ENCODE measurements at regions not wholly inside any gene's neighbourhood (a gene's known extent, or its start where the extent isn't known, plus 50 kb on each side); places are given as distances from the start of the nearest gene placed in this dataset.
"Not testable (repeated sequence)": the region's sequence is repeated elsewhere in the genome, so short reads cannot be mapped to it uniquely, and the experiment has no call there.

DNA sequence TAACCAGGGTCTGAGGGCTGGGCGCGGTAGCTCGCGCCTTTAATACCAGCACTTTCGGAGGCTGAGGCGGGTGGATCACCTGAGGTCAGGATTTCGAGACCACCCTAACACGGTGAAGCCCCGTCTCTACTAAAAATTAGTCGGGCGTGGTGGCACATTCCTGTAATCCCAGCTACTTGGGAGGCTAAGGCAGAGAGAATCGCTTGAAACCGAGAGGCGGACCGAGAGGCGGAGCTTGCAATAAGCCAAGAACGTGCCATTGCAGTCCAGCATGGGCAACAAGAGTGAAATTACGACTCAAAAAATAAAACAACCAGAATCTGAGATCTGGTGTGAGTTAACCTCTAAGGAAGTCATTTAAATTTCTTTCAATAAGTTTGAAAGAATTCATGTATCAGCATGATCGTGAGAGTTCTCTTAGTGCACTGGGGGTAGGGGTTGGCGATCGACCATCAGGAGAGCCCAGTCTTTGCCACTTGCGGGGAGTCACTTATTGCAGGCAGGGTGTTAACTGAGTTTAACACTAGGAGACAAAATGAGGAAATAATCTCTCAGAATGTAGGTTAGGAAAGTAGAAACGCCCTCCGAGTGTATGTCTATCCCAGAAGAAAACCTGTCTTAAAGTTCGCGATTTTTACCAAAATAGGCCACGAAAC is 206.5 kb upstream of the ZNF184 start:
- Mint-ChIP-seq H3K36me3 (no peaks in the 10 kb centered on the region), H3K9me3 (peaks cover 0 to 12% (median 4%) of the 10 kb centered on the region in 3 donors), H3K4me3 (peak overlapping the region in 2 of 4 donors; percentile 50 to 73), H3K27me3 (peaks cover 53% of the 10 kb centered on the region), H3K27ac (peak overlapping the region; percentile 87 to 97 (median 95)), H3K4me1 (peaks cover 3 to 14% (median 7%) of the 10 kb centered on the region in 3 donors)

GRCh38 chr6:27678469-27678868 is 205.6 kb upstream of the ZNF184 start:
- H3K27ac Mint-ChIP-seq, result peak overlapping the region; percentile 68 to 95 (median 86)
- peak overlapping the region in 3 of 4 donors; percentile 25 to 81 (median 58) for H3K4me3 Mint-ChIP-seq
- H3K27me3 Mint-ChIP-seq, result peaks cover 57% of the 10 kb centered on the region
- peaks cover 3 to 14% (median 6%) of the 10 kb centered on the region in 3 donors for H3K4me1 Mint-ChIP-seq
- no peaks in the 10 kb centered on the region for H3K36me3 Mint-ChIP-seq
- H3K9me3 Mint-ChIP-seq, result peaks cover 2 to 13% (median 5%) of the 10 kb centered on the region in 3 donors

- Mint-ChIP-seq H3K27ac (peak overlapping the region in 1 of 3 donors; percentile 74), H3K9me3 (peaks cover 6 to 20% (median 6%) of the 10 kb centered on the region in 3 donors)
Observed at GRCh38 chr6:27674882-27675281, 202.0 kb upstream of the ZNF184 start.

DNA sequence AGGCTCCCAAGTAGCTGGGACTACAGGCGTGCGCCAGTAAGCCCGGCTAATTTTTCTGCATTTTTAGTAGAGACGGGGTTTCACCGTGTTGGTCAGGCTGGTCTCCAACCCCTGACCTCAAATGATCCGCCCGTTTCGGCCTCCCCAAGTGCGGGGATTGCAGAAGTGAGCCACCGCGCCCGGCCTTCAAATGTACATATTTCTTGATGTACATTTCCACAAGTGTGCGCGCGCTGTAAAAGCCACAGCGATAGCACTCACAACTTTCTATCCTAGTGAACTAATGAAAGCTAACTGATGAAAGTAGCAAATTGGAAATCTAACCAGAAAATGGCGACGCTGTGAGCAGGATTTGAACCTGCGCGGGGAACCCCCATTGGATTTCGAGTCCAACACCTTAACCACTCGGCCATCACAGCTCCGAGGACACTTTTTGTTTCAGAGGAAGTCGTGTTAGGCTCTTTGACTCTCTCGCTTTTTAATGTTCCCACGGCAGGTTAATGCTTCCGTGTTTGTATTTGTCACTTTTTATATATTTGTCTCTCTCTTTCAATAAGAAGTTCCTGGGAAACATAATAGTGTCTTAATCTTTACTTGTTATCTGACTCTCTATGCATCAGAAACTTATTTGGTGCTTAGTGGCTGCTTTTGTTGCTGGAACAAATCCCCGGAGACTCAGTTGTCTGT is 199.4 kb upstream of the ZNF184 start:
- Mint-ChIP-seq H3K4me1 (peaks cover 17 to 26% (median 19%) of the 10 kb centered on the region in 3 donors), H3K9me3 (peaks cover 9 to 23% (median 10%) of the 10 kb centered on the region in 3 donors), H3K27ac (peak overlapping the region; percentile 74 to 85 (median 78)), H3K4me3 (peak overlapping the region; percentile 10 to 77 (median 36)), H3K27me3 (peaks cover 73% of the 10 kb centered on the region), H3K36me3 (no peaks in the 10 kb centered on the region)

More at GRCh38 chr6:27674882-27675281, 202.0 kb upstream of the ZNF184 start:
- peaks cover 72% of the 10 kb centered on the region for H3K27me3 Mint-ChIP-seq
- no peaks in the 10 kb centered on the region for H3K36me3 Mint-ChIP-seq
- H3K4me1 Mint-ChIP-seq, result peaks cover 15 to 29% (median 18%) of the 10 kb centered on the region in 3 donors
- H3K4me3 Mint-ChIP-seq, result no peak overlapping the region

GRCh38 chr6:27669624-27670301 is 196.9 kb upstream of the ZNF184 start:
- Mint-ChIP-seq H3K27ac (peak overlapping the region; percentile 74 to 99 (median 93)), H3K9me3 (peaks cover 11 to 28% (median 13%) of the 10 kb centered on the region in 3 donors), H3K27me3 (peaks cover 77% of the 10 kb centered on the region), H3K4me3 (peak overlapping the region; percentile 18 to 86 (median 52)), H3K36me3 (no peaks in the 10 kb centered on the region), H3K4me1 (peaks cover 17 to 27% (median 19%) of the 10 kb centered on the region in 3 donors)

DNA sequence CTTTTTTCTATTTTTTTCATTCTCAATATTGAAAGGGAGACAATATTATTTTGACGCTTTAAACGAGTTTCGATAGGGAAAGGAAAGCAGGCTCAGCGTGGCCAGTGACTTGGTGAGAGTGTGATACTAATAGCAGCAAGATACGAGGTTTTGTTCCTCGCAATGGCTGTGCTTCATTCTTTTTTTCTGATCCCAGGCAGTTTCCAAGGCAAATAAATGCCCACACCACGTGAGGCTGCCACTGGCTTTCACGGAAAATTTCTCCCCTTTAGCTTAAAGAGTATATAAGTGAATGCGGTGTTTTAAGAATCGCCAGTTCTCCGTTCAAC is 196.4 kb upstream of the ZNF184 start:
- H3K9me3 Mint-ChIP-seq, result peaks cover 10 to 28% (median 13%) of the 10 kb centered on the region in 3 donors
- H3K4me1 Mint-ChIP-seq, result peaks cover 17 to 27% (median 19%) of the 10 kb centered on the region in 3 donors

DNA sequence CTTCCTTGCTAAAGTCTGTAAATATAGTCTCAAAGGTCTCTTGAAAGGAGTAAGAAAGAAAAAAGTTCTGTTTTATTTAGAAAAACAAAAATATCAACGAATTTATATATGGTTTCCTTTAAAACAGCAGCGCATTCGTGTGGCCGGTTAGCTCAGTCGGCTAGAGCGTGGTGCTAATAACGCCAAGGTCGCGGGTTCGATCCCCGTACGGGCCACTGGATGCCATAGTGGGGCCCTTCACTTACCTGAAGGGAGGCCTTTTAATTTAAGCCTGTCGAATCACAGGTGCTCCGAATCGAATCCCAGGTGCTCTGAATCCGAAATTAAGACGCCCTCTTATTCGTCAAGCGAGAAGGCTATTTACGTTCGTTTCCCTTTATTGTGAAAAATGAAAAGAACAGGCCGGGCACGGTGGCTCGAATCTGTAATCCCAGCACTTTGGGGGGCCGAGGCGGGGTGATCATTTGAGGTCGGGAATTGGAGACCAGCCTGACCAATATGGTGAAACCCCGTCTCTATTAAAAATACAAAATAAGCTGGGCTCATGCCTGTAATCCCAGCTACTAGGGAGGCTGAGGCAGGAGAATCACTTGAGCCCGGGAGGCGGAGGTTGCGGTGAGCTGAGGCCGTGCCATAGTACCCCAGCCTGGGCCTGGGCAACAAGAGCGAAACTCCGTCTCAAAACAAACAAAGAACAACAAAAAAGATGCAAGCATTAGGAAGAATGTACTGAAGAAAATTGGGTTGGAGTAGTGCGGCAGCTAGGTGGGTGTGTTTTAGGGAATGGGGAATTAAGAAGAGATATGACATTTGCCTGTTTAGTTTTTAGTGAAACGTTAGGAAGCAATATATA is 195.8 kb upstream of the ZNF184 start:
- peak overlapping the region; percentile 74 to 99 (median 93) for H3K27ac Mint-ChIP-seq
- H3K4me3 Mint-ChIP-seq, result peak overlapping the region; percentile 14 to 67 (median 56)
- H3K27me3 Mint-ChIP-seq, result peaks cover 73% of the 10 kb centered on the region
- peaks cover 10 to 28% (median 13%) of the 10 kb centered on the region in 3 donors for H3K9me3 Mint-ChIP-seq
- H3K36me3 Mint-ChIP-seq, result no peaks in the 10 kb centered on the region
- H3K4me1 Mint-ChIP-seq, result peaks cover 17 to 27% (median 19%) of the 10 kb centered on the region in 3 donors

More for the DNA sequence above, 196.4 kb upstream of the ZNF184 start:
- Mint-ChIP-seq H3K4me3 (peak overlapping the region in 3 of 4 donors; percentile 14 to 44 (median 18)), H3K36me3 (no peaks in the 10 kb centered on the region), H3K27ac (peak overlapping the region; percentile 74 to 99 (median 93)), H3K27me3 (peaks cover 75% of the 10 kb centered on the region)

DNA sequence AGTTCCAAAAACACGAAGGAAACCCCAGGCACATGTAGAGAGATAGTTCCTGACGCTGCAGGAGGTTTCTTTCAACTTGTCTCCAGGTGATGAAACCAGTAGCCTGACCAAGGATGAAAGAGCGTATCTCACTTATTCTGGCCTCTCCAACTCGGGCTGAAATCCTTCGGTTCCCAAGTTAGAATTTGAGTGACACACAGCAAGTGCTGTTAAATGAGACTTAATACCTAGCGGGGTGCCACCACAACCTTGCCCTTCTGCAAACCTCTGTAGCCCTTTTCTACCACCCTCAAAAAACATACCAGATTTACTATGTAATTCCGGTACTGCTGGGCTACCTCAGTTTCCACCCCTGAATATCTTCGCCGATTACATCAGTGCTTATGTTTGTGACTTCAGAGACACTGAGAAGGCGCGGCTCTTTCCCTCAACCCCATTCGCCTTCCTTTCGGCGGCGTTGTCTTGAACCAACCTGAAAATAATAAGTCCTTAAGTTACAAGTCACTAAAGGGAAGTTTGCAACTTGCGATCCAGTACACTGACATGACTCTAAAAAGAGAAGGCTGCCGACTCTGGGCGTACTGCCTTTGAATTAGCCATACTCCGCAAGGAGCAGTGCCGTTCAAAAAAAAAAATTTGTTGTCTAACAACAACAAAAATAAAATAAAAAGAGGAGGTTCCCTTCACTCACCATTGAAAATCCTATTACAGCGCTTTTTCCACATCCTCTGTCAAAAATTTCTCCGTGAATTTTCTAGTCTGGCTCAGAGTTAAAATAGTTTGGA is 194.9 kb upstream of the ZNF184 start:
- peak overlapping the region; percentile 74 to 96 (median 87) for H3K27ac Mint-ChIP-seq

DNA sequence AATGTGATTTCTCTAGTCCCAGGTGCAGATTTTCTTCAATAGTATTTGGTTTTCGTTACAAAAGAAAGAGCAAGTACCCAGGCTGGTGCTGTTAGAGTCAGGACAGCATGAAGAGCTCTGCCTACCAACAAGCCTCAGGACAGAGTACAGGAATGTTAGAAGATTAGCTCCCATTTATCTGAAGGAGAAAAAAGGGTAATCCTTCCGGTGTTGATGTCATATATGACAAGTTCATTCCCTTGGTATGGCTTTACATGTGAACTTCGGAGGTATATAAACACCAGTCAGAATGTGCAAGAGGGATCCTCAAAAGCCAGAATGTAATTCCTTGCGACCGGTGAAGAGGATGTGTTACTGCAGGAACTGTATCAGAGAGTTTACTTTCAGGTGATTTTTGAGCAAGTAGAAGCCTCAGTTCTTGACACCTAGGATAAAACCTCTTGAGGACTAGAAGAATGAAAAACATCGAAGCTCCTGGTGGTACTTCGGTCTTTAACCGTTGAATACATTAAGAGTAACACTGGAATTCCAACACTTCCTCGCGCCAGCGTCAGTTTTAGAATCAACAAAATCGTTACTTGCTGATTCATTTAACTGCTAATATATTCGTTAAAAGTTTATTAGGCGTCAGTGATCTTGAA is 194.2 kb upstream of the ZNF184 start:
- H3K4me3 Mint-ChIP-seq, result peak overlapping the region in 2 of 4 donors; percentile 8 to 67
- no peaks in the 10 kb centered on the region for H3K36me3 Mint-ChIP-seq

More for the DNA sequence above, 194.9 kb upstream of the ZNF184 start:
- Mint-ChIP-seq H3K36me3 (no peaks in the 10 kb centered on the region), H3K9me3 (peaks cover 12 to 25% (median 12%) of the 10 kb centered on the region in 3 donors), H3K27me3 (peaks cover 76% of the 10 kb centered on the region), H3K4me1 (peaks cover 15 to 22% (median 17%) of the 10 kb centered on the region in 3 donors), H3K4me3 (peak overlapping the region in 3 of 4 donors; percentile 8 to 67 (median 44))

GRCh38 chr6:27662769-27663168 is 189.9 kb upstream of the ZNF184 start:
- no peak overlapping the region for H3K27ac Mint-ChIP-seq
- H3K36me3 Mint-ChIP-seq, result no peaks in the 10 kb centered on the region
- H3K27me3 Mint-ChIP-seq, result peaks cover 34% of the 10 kb centered on the region
- peaks cover 5 to 7% (median 7%) of the 10 kb centered on the region in 3 donors for H3K9me3 Mint-ChIP-seq
- no peak overlapping the region for H3K4me3 Mint-ChIP-seq
- H3K4me1 Mint-ChIP-seq, result peaks cover 0 to 6% (median under 1%) of the 10 kb centered on the region in 3 donors

More for the DNA sequence above, 194.2 kb upstream of the ZNF184 start:
- H3K9me3 Mint-ChIP-seq, result peaks cover 10 to 20% (median 12%) of the 10 kb centered on the region in 3 donors
- peak overlapping the region; percentile 74 to 96 (median 87) for H3K27ac Mint-ChIP-seq
- peaks cover 69% of the 10 kb centered on the region for H3K27me3 Mint-ChIP-seq
- H3K4me1 Mint-ChIP-seq, result peaks cover 10 to 17% (median 11%) of the 10 kb centered on the region in 3 donors

GRCh38 chr6:27662212-27662611 is 189.3 kb upstream of the ZNF184 start:
- H3K36me3 Mint-ChIP-seq, H3K4me3 Mint-ChIP-seq, H3K9me3 Mint-ChIP-seq, H3K4me1 Mint-ChIP-seq, H3K27ac Mint-ChIP-seq: not testable (repeated sequence)
- H3K27me3 Mint-ChIP-seq, result peaks cover 29% of the 10 kb centered on the region

DNA sequence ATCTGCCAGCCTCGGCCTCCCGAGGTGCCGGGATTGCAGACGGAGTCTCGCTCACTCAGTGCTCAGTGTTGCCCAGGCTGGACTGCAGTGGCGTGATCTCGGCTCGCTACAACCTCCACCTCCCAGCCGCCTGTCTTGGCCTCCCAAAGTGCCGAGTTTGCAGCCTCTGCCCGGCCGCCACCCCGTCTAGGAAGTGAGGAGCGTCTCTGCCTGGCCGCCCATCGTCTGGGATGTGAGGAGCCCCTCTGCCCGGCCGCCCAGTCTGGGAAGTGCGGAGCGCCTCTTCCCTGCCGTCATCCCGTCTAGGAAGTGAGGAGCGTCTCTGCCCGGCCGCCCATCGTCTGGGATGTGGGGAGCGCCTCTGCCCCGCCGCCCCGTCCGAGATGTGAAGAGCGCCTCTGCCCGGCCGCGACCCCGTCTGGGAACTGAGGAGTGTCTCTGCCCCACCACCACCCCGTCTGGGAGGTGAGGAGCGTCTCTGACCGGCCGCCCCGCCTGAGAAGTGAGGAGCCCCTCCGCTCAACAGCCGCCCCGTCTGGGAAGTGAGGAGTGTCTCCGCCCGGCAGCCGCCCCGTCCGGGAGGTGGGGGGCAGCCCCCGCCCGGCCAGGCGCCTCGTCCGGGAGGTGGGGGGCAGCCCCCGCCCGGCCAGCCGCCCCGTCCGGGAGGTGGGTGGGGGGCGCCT is 180.4 kb upstream of the ZNF184 start:
- not testable (repeated sequence) for H3K36me3 Mint-ChIP-seq, H3K27ac Mint-ChIP-seq, H3K4me1 Mint-ChIP-seq, H3K4me3 Mint-ChIP-seq, H3K9me3 Mint-ChIP-seq
- peaks cover 28% of the 10 kb centered on the region for H3K27me3 Mint-ChIP-seq

DNA sequence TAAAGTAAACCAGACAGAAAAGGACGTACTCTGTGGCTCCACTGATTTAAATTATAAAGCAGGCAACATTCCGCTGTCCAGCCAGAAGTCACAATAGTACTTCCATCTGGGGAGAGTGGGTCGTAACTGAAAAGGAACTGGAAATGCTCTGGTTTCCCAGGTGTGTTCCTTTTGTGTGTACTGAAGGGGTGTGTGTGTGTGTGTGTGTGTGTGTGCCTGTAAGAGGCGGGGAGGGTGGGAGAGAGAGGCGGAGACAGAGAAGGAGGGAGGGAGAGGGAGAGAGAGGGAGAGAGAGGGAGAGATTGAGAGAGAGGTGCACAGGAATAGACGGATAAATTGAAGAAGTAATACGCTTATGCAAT is 178.4 kb upstream of the ZNF184 start:
- Mint-ChIP-seq H3K4me1 (no peaks in the 10 kb centered on the region), H3K36me3 (peaks cover 2% of the 10 kb centered on the region), H3K9me3 (peaks cover 0 to 3% (median 0%) of the 10 kb centered on the region in 3 donors), H3K4me3 (no peak overlapping the region), H3K27ac (peak overlapping the region in 2 of 3 donors; percentile 33 to 39), H3K27me3 (peaks cover 30% of the 10 kb centered on the region)
